Breast epithelium (tissue), 4 donors: ENCODE measurements at regions not wholly inside any gene's neighbourhood (a gene's known extent, or its start where the extent isn't known, plus 50 kb on each side); places are given as distances from the start of the nearest gene placed in this dataset.

Source experiments
- DNase-seq, 2 donors: peaks; one replicate each; pipeline ENCODE4 v3.0.0-alpha.2; 2019; ENCODE audit warnings: low spot score in 2 of 2
- H3K27ac ChIP-seq, 2 donors: fragments of 200-600 bp; sonication (generic) in 1 of 2; one replicate each; pipeline ENCODE4 v1.5.1; 2016 to 2019; ENCODE audit warnings: mild to moderate bottlenecking in 1 of 2
- H3K27me3 ChIP-seq, 2 donors: fragments of 200-600 bp; sonication (generic) in 1 of 2; one replicate each; pipeline versions ENCODE4 v1.5.1 to v1.6.0; 2017 to 2019; ENCODE audit warnings: control low read depth in 1 of 2, mild to moderate bottlenecking in 1 of 2
- H3K36me3 ChIP-seq: fragments of 200-600 bp; one replicate; pipeline ENCODE4 v1.5.1; 2019
- H3K4me1 ChIP-seq, 2 donors: fragments of 200-600 bp; sonication (generic); one replicate each; pipeline ENCODE4 v1.5.1; 2016 to 2019; ENCODE audit warnings: control low read depth in 1 of 2
- H3K4me3 ChIP-seq, 3 donors: fragments of 200-600 bp; sonication (generic); 1 replicate in 2 of 3; 2 replicates in 1 of 3; pipeline ENCODE4 v1.5.1; 2016 to 2019; ENCODE audit warnings: mild to moderate bottlenecking in 3 of 3, moderate library complexity in 2 of 3
- H3K9me3 ChIP-seq, 2 donors: fragments of 200-600 bp; sonication (generic) in 1 of 2; one replicate each; pipeline ENCODE4 v1.5.1; 2016 to 2019; ENCODE audit warnings: control low read depth in 1 of 2
- CTCF ChIP-seq, 3 donors: fragments of 450-650 bp; IDR thresholded peaks; one replicate each; pipeline ENCODE4 v1.5.1; 2016 to 2017; ENCODE audit warnings: antibody characterized with exemption in 3 of 3, mild to moderate bottlenecking in 3 of 3, moderate library complexity in 3 of 3
- POLR2A ChIP-seq: fragments of 450-650 bp; IDR thresholded peaks from one replicate; pipeline ENCODE4 v1.6.1; 2016; ENCODE audit warnings: antibody characterized with exemption, mild to moderate bottlenecking, moderate library complexity
- POLR2AphosphoS5 ChIP-seq, 3 donors: sonication (generic); formaldehyde crosslinking; IDR thresholded peaks; one replicate each; pipeline ENCODE4 v1.6.1; 2017; ENCODE audit warnings: antibody characterized with exemption in 3 of 3
- intact Hi-C: fragments of 100-400 bp; cut with DNase I; formaldehyde crosslinking; loops from one replicate; pipeline ENCODE4 v1.15.1; 2023; ENCODE audit warnings: low total_unique reads

GRCh38 chr18:76126327-76126726 is 368.7 kb downstream of the ZNF516 start:
- H3K9me3 ChIP-seq: no peaks in the 10 kb centered on the region
- TF ChIP-seq POLR2A: no peak
- no peak for TF ChIP-seq POLR2AphosphoS5 (IDR thresholded peaks at IDR 0.05)
- no peak for TF ChIP-seq CTCF (IDR thresholded peaks at IDR 0.05)
- no peak overlapping the region for H3K4me3 ChIP-seq
- no peaks in the 10 kb centered on the region for H3K27me3 ChIP-seq
- intact Hi-C loops: no loop called here
- H3K4me1 ChIP-seq: no peaks in the 10 kb centered on the region
- no peaks in the 10 kb centered on the region for H3K36me3 ChIP-seq
- DNase-seq: no peak
- no peak overlapping the region for H3K27ac ChIP-seq

- H3K27me3 ChIP-seq: no peaks in the 10 kb centered on the region
- H3K4me3 ChIP-seq: no peak overlapping the region
- no peak for DNase-seq
- no peaks in the 10 kb centered on the region for H3K9me3 ChIP-seq
- TF ChIP-seq POLR2AphosphoS5 (IDR thresholded peaks at IDR 0.05): no peak
- no peak for TF ChIP-seq POLR2A
- no peak for TF ChIP-seq CTCF (IDR thresholded peaks at IDR 0.05)
- H3K4me1 ChIP-seq: no peaks in the 10 kb centered on the region
- H3K27ac ChIP-seq: no peak overlapping the region
- H3K36me3 ChIP-seq: no peaks in the 10 kb centered on the region
- intact Hi-C loops: no loop called here
Observed at GRCh38 chr18:76121011-76121410, 374.0 kb downstream of the ZNF516 start.

- Histone ChIP-seq H3K27ac (no peak overlapping the region), H3K27me3 (no peaks in the 10 kb centered on the region), H3K36me3 (no peaks in the 10 kb centered on the region), H3K4me3 (no peak overlapping the region), H3K9me3 (no peaks in the 10 kb centered on the region), H3K4me1 (no peaks in the 10 kb centered on the region)
- no peak for TF ChIP-seq CTCF (IDR thresholded peaks at IDR 0.05)
- no peak for TF ChIP-seq POLR2A
- no peak for TF ChIP-seq POLR2AphosphoS5 (IDR thresholded peaks at IDR 0.05)
- DNase-seq: no peak
- intact Hi-C loops: no loop called here
Observed at GRCh38 chr18:76115580-76115979, 379.5 kb downstream of the ZNF516 start.

GRCh38 chr18:76113101-76113500 is 381.9 kb downstream of the ZNF516 start:
- Histone ChIP-seq H3K9me3 (no peaks in the 10 kb centered on the region), H3K27me3 (no peaks in the 10 kb centered on the region), H3K27ac (no peak overlapping the region), H3K36me3 (no peaks in the 10 kb centered on the region), H3K4me3 (no peak overlapping the region), H3K4me1 (no peaks in the 10 kb centered on the region)
- TF ChIP-seq CTCF (IDR thresholded peaks at IDR 0.05) (no peak), POLR2AphosphoS5 (IDR thresholded peaks at IDR 0.05) (no peak), POLR2A (no peak)
- intact Hi-C loops: no loop called here
- DNase-seq: no peak

GRCh38 chr18:76102626-76103025 is 392.4 kb downstream of the ZNF516 start:
- no peak overlapping the region for H3K4me3 ChIP-seq
- H3K4me1 ChIP-seq: peaks cover 5% of the 10 kb centered on the region in 2 donors
- no peak overlapping the region for H3K27ac ChIP-seq
- intact Hi-C loops: no loop called here
- DNase-seq: no peak
- H3K9me3 ChIP-seq: peaks cover 4 to 21% of the 10 kb centered on the region in 2 donors
- H3K36me3 ChIP-seq: no peaks in the 10 kb centered on the region
- TF ChIP-seq CTCF (IDR thresholded peaks at IDR 0.05) (no peak), POLR2A (no peak), POLR2AphosphoS5 (IDR thresholded peaks at IDR 0.05) (no peak)
- H3K27me3 ChIP-seq: no peaks in the 10 kb centered on the region
